ENCODE measurements at regions not wholly inside any gene's neighbourhood (a gene's known extent, or its start where the extent isn't known, plus 50 kb on each side); places are given as distances from the start of the nearest gene placed in this dataset.

DNA sequence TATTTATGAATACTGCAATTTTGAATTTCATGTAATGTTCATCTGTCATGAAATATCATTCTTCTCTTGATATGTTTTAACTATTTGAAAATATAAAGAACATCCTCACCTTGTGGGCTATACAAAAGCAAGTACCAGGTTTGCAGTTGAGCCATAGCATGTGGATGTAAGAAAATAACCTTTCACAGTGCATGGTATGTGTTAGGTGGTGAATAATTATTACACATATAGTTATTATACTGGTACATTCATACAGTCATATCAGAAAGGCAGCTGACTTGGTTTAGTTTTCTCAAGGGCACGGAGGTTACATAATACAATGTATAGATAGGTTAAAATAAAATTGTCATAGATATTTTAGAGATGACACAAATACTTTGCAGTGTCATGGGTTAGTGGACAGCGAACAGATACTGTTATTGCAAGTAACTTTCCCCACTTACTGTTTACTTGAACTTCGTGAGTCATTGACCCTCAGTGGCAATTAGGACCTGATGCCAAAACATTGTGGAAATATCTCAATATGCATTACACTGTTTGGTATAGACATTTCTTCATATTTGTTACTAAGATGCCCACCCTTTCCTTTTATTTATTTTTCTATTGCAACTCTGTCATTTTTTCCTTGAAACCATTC lies 445.4 kb upstream of the GOT2 start:
- DNase-seq (ENCODE audit: low read depth in 2 of 2): no peak

DNA sequence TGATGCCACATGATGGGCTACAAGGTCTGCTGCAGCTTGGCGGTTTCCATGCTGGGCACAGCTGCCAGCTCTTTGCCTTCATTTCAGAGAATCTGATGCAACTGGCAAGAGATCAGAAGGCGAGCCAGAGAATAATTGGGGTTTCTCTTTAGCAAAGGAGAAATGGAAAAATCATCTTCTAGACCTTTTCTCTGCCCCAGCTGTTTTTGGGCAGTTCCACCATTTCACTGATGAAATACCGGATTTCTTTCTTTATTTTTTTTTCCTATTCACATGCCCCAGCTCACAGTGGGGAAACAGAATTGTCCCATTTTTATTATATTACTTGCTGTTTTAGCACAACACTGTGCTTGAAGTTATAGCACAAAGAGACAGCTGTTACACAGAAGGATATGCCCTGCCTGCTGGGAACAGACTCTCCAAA lies 439.3 kb upstream of the GOT2 start:
- no peak for DNase-seq (ENCODE audit: low read depth in 2 of 2)

DNA sequence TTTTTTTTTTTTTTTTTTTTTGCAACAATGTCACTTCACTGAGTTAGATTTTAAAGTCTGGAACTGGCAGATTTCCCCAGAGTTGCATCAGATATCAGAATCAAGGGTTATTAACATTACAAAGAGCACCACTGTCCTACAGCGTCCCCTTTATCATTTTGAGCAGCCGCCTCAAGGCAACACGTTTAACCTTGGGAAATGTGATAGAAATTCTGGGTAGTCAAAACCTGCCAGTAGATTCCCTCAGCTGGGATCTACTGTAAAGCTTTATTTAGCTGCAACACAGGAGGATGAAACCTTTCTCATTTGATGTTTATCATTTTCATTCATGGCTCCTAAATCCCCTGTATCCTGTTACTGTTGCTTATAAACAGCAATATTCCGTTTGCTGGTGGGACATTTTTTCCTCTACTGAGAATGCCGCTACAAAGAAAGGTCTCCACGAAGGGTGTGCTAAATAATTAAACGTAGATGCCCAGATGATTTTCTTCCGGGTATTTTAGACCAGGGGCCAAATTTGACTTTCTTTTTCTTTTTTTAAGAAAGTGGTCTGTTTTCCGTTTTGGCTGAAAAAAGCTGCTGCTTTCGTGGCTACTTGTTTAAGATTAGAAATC lies 436.1 kb upstream of the GOT2 start:
- no peak for DNase-seq (ENCODE audit: low read depth in 2 of 2)

DNA sequence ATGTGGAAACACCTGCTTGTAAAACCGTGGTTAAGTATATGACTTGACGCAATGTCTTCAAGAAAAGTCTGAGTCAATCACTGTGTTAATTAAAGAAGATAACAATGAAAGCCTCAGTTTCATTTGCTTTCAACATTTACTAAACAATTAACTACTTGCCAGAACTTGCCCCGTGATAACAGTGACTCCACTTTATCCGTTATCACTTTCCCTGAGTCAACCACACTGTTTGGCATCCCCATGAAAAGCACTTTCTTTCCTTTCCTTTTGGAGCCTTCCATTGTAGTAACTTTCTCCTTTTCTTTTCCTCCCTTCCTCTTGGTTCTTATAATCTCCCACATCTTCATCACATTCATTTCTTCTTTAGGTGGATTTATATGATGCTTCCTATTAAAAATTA lies 435.1 kb upstream of the GOT2 start:
- no peak for DNase-seq (ENCODE audit: low read depth in 2 of 2)

DNA sequence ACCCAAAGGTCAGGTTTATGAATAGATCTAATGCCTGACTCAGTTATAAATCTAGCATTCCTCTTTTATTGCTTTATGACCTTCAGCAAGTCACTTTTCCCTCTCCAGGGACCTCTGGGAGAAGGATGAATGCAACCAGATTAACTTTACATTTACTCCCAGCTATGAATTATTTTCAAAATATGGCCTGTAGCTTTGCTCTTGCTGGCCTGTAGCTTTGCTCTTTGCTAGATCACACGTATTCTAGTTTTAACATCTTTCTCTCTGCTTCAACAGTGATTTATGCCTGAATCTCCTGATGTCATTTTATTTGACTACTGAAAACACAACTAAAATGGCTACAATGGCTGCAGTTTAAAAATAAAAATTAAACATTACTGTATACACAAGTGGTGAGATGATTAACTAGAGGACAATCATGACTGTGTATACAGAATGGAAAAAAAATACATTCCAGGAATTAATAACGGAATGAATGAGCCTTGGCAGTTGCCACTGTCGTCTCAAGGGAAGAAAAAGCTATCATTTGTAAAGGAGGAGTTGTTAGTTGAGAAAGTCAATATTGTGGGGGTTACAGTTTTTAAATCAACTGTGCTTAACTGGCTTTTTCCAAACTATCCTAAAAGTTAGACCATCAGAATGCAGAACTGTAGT lies 434.5 kb upstream of the GOT2 start:
- DNase-seq (ENCODE audit: low read depth in 2 of 2): no peak

DNA sequence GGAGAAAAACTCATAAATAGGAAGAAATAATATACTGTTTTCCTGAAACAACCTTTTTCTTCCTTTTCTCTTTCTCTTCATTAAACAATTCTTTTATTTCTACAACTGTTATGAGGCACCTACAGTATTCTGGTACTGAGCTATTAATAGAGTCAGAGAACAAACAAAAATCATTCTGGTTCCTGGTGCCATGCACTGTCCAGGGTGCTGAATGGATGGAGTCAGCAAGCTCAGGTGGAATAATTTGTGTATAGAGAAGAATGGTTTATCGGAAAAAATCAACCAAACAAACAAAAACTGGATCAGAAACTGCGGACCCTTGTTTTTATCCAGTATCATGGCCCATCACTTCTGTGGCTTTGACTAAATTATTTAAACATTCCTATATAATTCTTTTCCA lies 430.3 kb upstream of the GOT2 start:
- DNase-seq (ENCODE audit: low read depth in 2 of 2): no peak

GRCh38 chr16:59163371-59164055 lies 429.4 kb upstream of the GOT2 start:
- DNase-seq (ENCODE audit: low read depth in 2 of 2): no peak

DNA sequence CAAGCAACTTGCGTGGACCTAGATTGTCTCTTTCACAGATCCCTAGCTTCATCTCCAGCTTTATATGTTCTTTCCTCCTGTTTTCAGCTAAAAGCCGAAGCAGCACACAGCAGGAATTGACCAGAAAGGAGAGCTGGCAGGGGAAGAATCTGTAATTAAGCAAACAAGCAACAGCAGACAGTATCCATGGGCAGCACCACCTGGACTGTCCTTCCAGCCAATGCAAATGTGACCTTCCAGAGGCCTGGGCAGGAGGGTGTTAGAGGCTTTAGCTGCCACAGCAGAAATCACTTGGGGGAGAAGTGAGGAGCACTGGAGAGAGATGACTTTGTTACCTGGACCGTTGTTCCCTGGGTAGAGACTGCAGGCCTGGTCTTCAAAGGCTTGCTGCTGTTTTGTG lies 427.6 kb upstream of the GOT2 start:
- DNase-seq (ENCODE audit: low read depth in 2 of 2): no peak

DNA sequence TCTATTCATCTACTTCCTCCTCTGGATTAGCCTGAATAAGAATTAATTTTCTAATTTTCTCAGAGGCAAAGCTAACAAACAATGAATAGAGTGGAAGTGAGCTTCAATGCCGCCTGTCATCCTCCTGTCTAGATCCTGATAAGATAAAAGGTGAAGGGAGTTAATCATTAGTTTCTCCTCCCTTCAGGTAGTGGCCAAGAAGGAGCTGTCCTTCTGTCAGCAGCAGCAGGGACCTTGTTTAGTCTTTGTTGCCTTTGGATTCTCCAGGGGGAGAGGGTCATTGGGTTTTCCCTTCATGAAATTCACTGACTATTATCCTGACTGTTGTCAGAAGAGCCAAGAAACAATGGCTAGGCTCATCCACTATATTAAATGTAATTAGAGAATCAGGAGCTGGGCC lies 420.2 kb upstream of the GOT2 start:
- no peak for DNase-seq (ENCODE audit: low read depth in 2 of 2)

- DNase-seq (ENCODE audit: low read depth in 2 of 2): peak in 1 of 2 experiments; percentile 10
Measured at GRCh38 chr16:59148769-59149155, 414.6 kb upstream of the GOT2 start.

- peak; percentile 50 to 51 for DNase-seq (ENCODE audit: low read depth in 2 of 2)
Measured at GRCh38 chr16:59148056-59148768, 414.1 kb upstream of the GOT2 start.

- DNase-seq (ENCODE audit: low read depth in 2 of 2): no peak
Measured at GRCh38 chr16:59146140-59146539, 412.0 kb upstream of the GOT2 start.

DNA sequence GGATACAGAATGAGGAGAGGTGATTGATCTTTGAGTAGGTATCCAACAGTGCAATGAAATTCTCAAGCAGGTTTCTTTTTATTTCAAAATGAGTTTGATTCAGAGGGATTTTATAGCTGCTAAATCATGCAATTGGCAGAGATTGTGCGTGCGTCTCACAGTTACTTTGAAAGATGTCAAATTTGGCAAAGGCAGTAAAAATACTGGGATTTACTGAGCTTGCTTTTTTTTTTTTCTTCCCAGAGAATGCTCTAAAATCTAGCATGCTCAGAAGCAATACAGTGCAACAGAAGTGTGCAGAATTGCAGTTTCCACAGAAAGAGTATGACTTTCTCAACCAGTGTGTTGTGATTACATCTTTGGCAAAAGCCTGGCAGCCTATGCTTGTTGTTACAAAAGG lies 410.7 kb upstream of the GOT2 start:
- DNase-seq (ENCODE audit: low read depth in 2 of 2): no peak

- no peak for DNase-seq (ENCODE audit: low read depth in 2 of 2)
Measured at GRCh38 chr16:59144326-59144725, 410.2 kb upstream of the GOT2 start.

DNA sequence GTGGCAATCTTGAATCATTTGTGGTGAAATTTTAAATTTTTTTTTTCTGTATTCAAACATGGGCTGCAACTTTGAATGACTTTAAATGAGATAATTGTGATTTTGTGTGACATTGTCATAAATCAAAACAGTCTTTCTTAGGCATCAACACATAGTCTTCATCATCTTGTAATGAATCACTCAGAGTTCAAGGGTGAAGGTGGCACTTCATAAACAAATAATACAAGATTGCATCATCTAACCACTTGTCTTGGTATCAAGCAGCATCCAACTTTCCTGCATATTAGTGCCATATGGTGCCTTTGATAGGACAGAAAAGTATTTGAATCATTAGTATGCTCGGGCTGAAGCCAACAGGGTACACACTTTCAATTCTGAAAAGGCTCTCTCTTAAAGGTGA lies 392.4 kb upstream of the GOT2 start:
- no peak for DNase-seq (ENCODE audit: low read depth in 2 of 2)

DNA sequence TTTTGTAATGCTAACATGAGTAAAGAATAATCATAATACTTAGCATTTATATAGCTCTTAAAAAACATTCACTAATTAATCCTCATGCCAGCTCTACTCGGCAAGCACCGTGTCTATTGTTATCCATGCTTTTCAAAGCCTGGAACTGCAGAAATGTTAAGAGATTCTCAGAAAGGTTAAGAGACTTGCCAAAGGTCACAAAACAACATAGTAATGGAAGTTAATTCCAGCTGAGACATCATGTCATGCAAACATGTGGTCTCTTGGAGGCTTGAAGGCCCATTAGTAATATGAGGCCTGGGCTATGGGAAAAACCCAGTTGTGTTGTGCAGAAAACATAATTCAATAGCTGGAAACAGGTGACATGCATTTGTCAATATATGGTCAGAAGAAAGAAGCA lies 389.9 kb upstream of the GOT2 start:
- no peak for DNase-seq (ENCODE audit: low read depth in 2 of 2)

GRCh38 chr16:59123479-59123878 lies 389.4 kb upstream of the GOT2 start:
- DNase-seq (ENCODE audit: low read depth in 2 of 2): no peak

GRCh38 chr16:59122262-59122537 lies 388.1 kb upstream of the GOT2 start:
- no peak for DNase-seq (ENCODE audit: low read depth in 2 of 2)

DNA sequence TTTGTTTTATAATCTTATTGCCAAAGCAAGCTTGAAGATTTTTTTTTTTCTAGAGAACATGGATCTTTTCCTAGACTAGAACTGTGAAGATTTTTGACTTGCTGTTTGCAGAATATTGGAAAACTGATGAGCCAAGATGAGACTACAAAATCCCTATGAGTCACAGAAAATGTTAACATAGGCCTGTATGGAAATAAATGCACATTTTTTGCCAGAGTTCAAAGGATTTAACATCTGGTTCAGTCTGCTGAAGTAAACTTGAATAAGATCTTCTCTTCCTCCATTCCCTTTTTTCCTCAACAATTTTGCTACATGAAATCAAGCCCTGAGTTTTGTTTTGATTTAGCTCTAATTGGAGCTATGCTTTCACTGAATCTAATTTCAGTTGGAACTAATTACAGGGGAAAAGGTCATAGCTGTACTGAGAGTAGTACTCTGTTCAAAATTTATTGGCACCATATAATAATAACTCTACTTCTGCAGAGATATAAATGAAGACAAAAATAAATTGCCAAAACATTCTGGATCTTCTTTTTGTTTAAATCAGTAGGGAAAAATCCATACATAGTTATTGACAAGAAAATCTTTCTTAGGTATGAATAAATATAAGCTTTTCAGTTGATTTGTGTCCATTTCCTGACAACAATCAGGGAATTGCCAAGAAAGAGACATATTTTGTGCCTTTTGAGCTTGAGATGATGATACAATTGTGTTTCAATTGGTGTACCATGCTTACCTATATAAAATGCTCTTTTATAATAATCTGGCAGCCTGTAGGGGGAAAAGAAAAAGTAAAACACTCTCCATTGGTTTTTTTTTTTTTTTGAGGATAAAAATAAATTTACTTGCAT lies 387.5 kb upstream of the GOT2 start:
- peak; percentile 1 to 2 for DNase-seq (ENCODE audit: low read depth in 2 of 2)

DNA sequence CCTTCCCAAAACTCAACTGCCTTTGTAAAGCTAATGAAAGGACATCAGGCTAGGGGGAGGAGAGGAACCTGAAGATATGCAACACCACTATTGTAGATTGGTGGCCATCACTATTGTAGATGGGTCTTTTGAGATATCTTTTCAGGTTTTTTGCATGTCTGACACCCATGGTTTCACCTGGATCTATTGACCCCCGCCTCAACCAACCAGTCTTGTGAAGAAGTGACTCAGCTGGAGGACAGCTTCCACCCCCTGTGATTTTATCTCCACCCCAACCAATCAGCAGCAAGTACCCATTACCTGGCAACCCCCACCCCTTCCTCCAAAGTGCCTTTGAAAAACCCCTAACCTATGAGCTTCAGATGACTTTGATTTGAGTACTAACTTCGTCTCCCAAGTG lies 382.6 kb upstream of the GOT2 start:
- no peak for DNase-seq (ENCODE audit: low read depth in 2 of 2)

- no peak for DNase-seq (ENCODE audit: low read depth in 2 of 2)
Measured at GRCh38 chr16:59114790-59115189, 380.7 kb upstream of the GOT2 start.

Measured in fibroblast of skin of left biceps (primary cell).